HuH-7.5 (cell line): ENCODE measurements at regions not wholly inside any gene's neighbourhood (a gene's known extent, or its start where the extent isn't known, plus 50 kb on each side); places are given as distances from the start of the nearest gene placed in this dataset.
"Not testable (repeated sequence)": the region's sequence is repeated elsewhere in the genome, so short reads cannot be mapped to it uniquely, and the experiment has no call there.

Experiments
- DNase-seq: peaks from one replicate; pipeline ENCODE4 v3.0.0; 2011; ENCODE audit warnings: low spot score

DNA sequence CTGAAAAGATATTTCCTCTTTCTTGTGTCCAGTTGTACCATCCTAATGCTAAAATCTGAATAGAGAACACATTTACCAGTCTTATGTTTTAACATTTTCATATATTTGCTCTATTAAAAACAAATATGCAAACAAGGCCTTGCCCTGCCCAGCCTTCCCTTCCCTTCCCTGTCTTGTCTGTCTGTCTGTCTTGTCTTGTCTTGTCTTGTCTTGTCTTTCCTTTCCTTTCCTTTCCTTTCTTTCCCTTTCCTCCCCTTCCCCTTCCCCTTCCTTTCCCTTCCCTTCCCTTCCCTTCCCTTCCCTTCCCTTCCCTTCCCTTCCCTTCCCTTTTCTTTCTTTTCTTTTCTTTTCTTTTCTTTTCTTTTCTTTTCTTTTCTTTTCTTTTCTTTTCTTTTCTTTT is 1103.5 kb downstream of the STIM2 start:
- DNase-seq: no peak

DNA sequence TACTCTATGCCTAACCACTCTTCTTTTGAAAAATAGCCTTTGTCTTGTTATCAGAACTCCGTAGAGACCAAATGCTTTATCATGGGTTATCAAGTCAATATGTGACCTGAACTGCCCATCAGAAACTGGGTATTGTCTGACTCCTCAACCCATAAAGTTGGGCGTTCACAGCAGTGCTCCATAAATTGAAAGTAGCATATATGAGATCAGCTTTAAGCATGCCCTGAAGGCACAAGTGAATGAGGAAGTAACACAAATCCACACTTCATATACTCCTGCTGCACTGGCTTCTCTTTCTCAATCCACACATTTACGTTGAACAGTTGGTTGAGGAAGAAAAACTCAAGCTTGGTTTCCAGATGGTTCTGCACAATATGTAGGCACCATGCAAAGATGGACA is 1106.0 kb downstream of the STIM2 start:
- no peak for DNase-seq

GRCh38 chr4:27973056-27973455 is 1112.4 kb downstream of the STIM2 start:
- no peak for DNase-seq

GRCh38 chr4:27973700-27974099 is 1113.1 kb downstream of the STIM2 start:
- DNase-seq: no peak

DNA sequence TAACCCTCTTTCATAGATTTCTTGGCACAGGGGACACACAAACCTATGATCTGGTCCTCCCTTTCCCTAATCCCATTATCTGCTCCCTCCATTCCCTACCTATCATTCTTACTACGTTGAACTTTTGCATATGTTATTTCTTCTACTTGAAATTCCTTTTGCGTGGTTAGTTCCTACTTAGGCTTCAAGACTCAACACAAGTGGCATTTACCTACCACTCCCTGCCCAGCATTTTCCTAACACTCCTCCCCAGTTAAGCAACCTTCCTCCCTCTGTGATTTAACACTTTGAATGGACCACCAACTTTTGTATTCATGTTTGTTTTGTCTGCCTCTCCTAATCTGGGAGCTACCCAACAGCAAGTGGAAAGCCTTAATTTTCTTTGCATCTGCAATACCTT is 1113.7 kb downstream of the STIM2 start:
- no peak for DNase-seq

DNA sequence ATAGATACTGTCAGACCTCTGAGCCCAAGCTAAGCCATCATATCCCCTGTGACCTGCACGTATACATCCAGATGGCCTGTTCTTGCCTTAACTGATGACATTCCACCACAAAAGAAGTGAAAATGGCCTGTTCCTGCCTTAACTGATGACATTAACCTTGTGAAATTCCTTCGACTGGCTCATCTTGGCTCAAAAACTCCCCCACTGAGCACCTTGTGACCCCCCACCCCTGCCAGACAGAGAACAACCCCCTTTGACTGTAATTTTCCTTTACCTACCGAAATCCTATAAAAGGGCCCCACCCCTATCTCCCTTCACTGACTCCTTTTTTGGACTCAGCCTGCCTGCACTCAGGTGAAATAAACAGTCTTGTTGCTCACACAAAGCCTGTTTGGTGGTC is 1114.2 kb downstream of the STIM2 start:
- not testable (repeated sequence) for DNase-seq

DNA sequence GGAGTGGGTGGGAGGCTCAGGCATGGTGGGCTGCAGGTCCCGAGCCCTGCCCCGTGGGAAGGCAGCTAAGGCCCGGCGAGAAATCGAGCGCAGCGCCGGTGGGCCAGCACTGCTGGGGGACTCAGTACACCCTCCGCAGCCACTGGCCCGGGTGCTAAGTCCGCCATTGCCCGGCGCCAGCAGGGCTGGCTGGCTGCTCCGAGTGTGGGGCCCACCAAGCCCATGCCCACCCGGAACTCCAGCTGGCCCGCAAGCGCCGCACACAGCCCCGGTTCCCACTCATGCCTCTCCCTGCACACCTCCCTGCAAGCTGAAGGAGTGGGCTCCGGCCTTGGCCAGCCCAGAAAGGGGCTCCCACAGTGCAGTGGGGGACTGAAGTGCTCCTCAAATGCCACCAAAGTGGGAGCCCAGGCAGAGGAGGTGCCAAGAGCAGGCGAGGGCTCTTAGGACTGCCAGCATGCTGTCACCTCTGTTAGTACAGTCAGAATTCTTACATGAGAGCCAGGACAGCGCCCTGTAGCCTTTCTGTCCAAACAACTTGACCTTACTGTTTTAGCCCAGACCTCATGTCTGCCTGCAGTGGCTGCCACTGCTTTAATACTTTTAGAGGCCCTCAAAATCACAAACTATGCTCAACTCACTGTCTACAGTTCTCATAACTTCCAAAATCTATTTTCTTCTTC is 1117.9 kb downstream of the STIM2 start:
- DNase-seq: not testable (repeated sequence)

GRCh38 chr4:27985522-27985921 is 1124.9 kb downstream of the STIM2 start:
- no peak for DNase-seq

- no peak for DNase-seq
Observed at GRCh38 chr4:27986476-27986875, 1125.8 kb downstream of the STIM2 start.

- DNase-seq: no peak
Observed at GRCh38 chr4:28001698-28002097, 1141.1 kb downstream of the STIM2 start.

GRCh38 chr4:28004520-28004919 is 1143.9 kb downstream of the STIM2 start:
- no peak for DNase-seq

- DNase-seq: no peak
Observed at GRCh38 chr4:28006021-28006420, 1145.4 kb downstream of the STIM2 start.

DNA sequence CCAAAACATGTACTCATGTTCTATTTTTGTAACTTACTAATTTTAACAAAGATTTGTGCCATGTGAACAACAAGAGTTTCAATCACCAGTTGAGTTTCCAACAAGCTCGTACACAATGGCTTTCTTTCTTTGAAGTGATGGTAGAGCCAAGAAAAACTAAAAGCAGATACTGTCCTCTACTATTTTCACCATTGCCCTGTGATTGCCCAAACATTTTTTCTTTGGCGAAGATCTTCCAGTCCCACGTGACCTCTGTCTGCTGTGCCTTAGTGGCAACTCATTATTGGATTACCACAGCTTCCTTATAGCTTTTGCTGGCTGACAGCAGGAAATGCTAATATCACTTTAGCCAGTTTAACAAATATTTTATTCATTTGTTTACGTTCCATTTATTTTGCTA is 1147.1 kb downstream of the STIM2 start:
- DNase-seq: no peak

- DNase-seq: no peak
Observed at GRCh38 chr4:28009541-28009940, 1148.9 kb downstream of the STIM2 start.

GRCh38 chr4:28010577-28011240 is 1150.1 kb downstream of the STIM2 start:
- no peak for DNase-seq

GRCh38 chr4:28014469-28014868 is 1153.8 kb downstream of the STIM2 start:
- DNase-seq: no peak

DNA sequence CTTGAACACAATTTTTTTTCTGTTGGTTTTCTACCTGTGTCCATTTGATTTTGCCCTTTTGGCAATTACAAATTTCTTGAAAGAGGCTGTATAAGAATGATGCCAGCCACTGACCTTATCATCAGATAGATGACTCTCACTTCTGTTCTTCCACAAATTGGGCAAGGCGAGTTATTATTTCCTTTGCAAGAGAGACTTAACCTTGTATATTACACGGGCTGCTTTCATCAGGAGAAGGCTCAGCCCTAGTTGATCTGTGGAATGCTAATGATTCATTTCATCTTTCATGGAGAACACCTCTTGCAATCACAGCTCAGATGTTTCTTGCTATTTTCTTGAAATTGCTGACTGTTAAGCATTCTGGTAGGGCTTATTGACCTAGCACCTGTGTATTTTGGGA is 1155.4 kb downstream of the STIM2 start:
- no peak for DNase-seq

- not testable (repeated sequence) for DNase-seq
Observed at GRCh38 chr4:28038253-28038652, 1177.6 kb downstream of the STIM2 start.

DNA sequence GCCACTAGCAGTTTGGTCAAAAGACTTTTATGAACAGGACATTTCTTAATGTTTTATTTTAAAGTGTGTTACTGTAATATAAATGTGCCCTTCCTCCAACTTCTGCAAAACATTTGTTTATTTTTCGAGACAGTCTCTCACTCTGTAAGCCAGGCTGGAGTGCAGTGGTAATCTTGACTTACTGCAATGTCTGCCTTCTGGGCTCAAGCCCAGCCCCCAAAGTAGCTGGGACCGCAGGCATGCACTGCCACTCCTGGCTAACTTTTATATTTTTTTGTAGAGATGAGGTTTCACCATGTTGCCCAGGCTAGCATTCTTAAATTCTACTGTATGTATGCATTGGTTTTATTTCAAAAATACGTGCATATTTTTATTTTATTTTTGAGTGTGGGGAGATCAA is 1201.9 kb downstream of the STIM2 start:
- no peak for DNase-seq

- no peak for DNase-seq
Observed at GRCh38 chr4:28073860-28074555, 1213.4 kb downstream of the STIM2 start.

- DNase-seq: no peak
Observed at GRCh38 chr4:28075401-28075956, 1214.8 kb downstream of the STIM2 start.

- DNase-seq: not testable (repeated sequence)
Observed at GRCh38 chr4:28077203-28077602, 1216.6 kb downstream of the STIM2 start.
